ENCODE measurements at regions not wholly inside any gene's neighbourhood (a gene's known extent, or its start where the extent isn't known, plus 50 kb on each side); places are given as distances from the start of the nearest gene placed in this dataset.

DNA sequence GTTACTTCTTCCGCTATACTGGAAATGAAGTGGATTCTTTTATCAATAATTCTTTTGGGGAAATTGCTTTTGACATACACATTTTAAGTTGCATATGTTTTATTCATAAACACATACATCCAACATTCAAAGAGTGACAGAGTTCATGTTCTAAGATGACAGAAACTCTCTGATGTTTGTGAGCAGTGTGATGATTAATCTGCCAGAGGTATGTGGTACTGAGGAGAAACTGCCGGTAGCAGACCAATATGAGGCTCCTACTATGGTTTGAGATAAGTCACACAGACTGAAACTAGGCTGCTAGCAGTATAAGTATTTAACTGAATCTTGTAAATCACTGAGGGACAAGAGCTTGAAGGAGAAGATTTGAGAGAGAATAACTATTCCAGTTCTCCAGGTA is 524.1 kb upstream of the SEMA3D start:
- TF ChIP-seq, protein P1, sequence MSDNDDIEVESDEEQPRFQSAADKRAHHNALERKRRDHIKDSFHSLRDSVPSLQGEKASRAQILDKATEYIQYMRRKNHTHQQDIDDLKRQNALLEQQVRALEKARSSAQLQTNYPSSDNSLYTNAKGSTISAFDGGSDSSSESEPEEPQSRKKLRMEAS (IDR thresholded peaks at IDR 0.05), result no peak
- TF ChIP-seq NFIC (IDR thresholded peaks at IDR 0.05), result no peak
- no peak for TF ChIP-seq EP300 (IDR thresholded peaks at IDR 0.05; ENCODE audit: borderline replicate concordance)
- TF ChIP-seq YY1 (IDR thresholded peaks at IDR 0.05; ENCODE audit: low read depth), result no peak
- TF ChIP-seq CREB1 (IDR thresholded peaks at IDR 0.05; ENCODE audit: low read depth), result no peak
- TF ChIP-seq TEAD4 (IDR thresholded peaks at IDR 0.05), result no peak
- TF ChIP-seq, protein P2, sequence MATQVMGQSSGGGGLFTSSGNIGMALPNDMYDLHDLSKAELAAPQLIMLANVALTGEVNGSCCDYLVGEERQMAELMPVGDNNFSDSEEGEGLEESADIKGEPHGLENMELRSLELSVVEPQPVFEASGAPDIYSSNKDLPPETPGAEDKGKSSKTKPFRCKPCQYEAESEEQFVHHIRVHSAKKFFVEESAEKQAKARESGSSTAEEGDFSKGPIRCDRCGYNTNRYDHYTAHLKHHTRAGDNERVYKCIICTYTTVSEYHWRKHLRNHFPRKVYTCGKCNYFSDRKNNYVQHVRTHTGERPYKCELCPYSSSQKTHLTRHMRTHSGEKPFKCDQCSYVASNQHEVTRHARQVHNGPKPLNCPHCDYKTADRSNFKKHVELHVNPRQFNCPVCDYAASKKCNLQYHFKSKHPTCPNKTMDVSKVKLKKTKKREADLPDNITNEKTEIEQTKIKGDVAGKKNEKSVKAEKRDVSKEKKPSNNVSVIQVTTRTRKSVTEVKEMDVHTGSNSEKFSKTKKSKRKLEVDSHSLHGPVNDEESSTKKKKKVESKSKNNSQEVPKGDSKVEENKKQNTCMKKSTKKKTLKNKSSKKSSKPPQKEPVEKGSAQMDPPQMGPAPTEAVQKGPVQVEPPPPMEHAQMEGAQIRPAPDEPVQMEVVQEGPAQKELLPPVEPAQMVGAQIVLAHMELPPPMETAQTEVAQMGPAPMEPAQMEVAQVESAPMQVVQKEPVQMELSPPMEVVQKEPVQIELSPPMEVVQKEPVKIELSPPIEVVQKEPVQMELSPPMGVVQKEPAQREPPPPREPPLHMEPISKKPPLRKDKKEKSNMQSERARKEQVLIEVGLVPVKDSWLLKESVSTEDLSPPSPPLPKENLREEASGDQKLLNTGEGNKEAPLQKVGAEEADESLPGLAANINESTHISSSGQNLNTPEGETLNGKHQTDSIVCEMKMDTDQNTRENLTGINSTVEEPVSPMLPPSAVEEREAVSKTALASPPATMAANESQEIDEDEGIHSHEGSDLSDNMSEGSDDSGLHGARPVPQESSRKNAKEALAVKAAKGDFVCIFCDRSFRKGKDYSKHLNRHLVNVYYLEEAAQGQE (IDR thresholded peaks at IDR 0.05; ENCODE audit: low read depth), result no peak

All from Ishikawa (cell line).